MM.1S (cell line): ENCODE measurements at regions not wholly inside any gene's neighbourhood (a gene's known extent, or its start where the extent isn't known, plus 50 kb on each side); places are given as distances from the start of the nearest gene placed in this dataset.

Experiments
- DNase-seq: peaks from one replicate; pipeline ENCODE4 v3.0.0-alpha.2; 2015
- H2AFZ ChIP-seq: fragments of 300-600 bp; sonication (generic); 2 replicates; pipeline ENCODE4 v1.6.0; 2016; ENCODE audit warnings: antibody characterized with exemption, low read length
- H3F3A ChIP-seq: fragments of 300-600 bp; sonication (generic); 2 replicates; pipeline ENCODE4 v1.6.1; 2016; ENCODE audit warnings: mild to moderate bottlenecking, antibody characterized with exemption, low read length, moderate library complexity, mixed read lengths; ENCODE audit not compliant: insufficient read depth
- H3K27ac ChIP-seq: fragments of 300-600 bp; sonication (generic); 2 replicates; pipeline ENCODE4 v1.5.1; 2016; ENCODE audit warnings: mild to moderate bottlenecking, low read length
- H3K27me3 ChIP-seq: fragments of 300-600 bp; sonication (generic); replicated peaks from 2 replicates; pipeline ENCODE4 v1.6.0; 2016; ENCODE audit warnings: low read length; ENCODE audit not compliant: insufficient read depth
- H3K36me3 ChIP-seq: fragments of 300-600 bp; sonication (generic); replicated peaks from 2 replicates; pipeline ENCODE4 v1.6.1; 2016; ENCODE audit warnings: mild to moderate bottlenecking, low read length, mixed read lengths; ENCODE audit not compliant: insufficient read depth
- H3K4me1 ChIP-seq: fragments of 300-600 bp; sonication (generic); 2 replicates; pipeline ENCODE4 v1.6.1; 2016; ENCODE audit warnings: low read length, mixed read lengths
- H3K4me2 ChIP-seq: fragments of 300-600 bp; sonication (generic); 2 replicates; pipeline ENCODE4 v1.6.0; 2016; ENCODE audit warnings: low read depth, low read length
- H3K4me3 ChIP-seq: fragments of 300-600 bp; sonication (generic); 2 replicates; pipeline ENCODE4 v1.5.1; 2016; ENCODE audit warnings: low read length, mixed read lengths
- H3K79me2 ChIP-seq: fragments of 300-600 bp; sonication (generic); 2 replicates; pipeline ENCODE4 v1.6.1; 2016; ENCODE audit warnings: mixed run types, low read length, mixed read lengths
- H3K9ac ChIP-seq: fragments of 300-600 bp; sonication (generic); 2 replicates; pipeline ENCODE4 v1.6.1; 2016; ENCODE audit warnings: low read length, mixed read lengths
- H3K9me2 ChIP-seq: fragments of 300-600 bp; sonication (generic); replicated peaks from 2 replicates; pipeline ENCODE4 v1.6.1; 2016; ENCODE audit warnings: mild to moderate bottlenecking, low read length, mixed read lengths; ENCODE audit not compliant: insufficient read depth
- H3K9me3 ChIP-seq: fragments of 300-600 bp; sonication (generic); replicated peaks from 2 replicates; pipeline ENCODE4 v1.6.1; 2016; ENCODE audit warnings: mild to moderate bottlenecking, low read length, mixed read lengths; ENCODE audit not compliant: insufficient read depth
- H4K20me1 ChIP-seq: fragments of 300-600 bp; sonication (generic); 2 replicates; pipeline ENCODE4 v1.6.1; 2016; ENCODE audit warnings: mild to moderate bottlenecking, low read length, moderate library complexity, mixed read lengths; ENCODE audit not compliant: insufficient read depth
- EZH2 ChIP-seq: fragments of 300-600 bp; sonication (generic); optimal IDR thresholded peaks from 2 replicates; pipeline ENCODE3; 2017; ENCODE audit warnings: low read depth, mild to moderate bottlenecking, antibody characterized with exemption, low read length, mixed read lengths
- EZH2phosphoT487 ChIP-seq: fragments of 300-600 bp; sonication (generic); IDR thresholded peaks from 2 replicates; pipeline ENCODE4 v1.6.1; 2018; ENCODE audit warnings: antibody characterized with exemption, low read length
- TF ChIP-seq, protein P1 (sequence below): fragments of 300-600 bp; sonication (generic); IDR thresholded peaks from 2 replicates; pipeline ENCODE4 v1.5.1; 2016; ENCODE audit warnings: antibody characterized with exemption, low read length, mixed read lengths

DNA sequence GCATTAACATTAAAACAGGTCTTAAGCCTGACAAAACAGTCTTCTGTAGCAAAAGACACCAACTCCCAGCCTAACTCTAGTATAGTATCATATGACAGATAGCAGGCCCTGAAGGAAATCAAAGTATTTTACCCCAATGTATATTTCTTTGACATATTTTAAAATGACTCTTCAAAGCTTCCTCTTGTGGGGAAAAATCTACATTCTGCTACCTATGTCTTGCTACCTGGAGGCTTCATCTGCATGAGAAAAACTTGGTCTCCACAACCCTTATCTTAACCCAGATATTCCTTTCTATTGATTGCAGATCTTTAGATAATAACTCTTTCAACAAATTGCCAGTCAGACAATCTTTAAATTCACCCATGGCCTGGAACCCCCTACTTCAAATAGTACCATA, 1620.4 kb downstream of the PCDH7 start:
- Histone ChIP-seq H3K4me2 (no peak overlapping the region), H3K9ac (no peak overlapping the region), H4K20me1 (no peaks in the 10 kb centered on the region), H3K36me3 (no peaks in the 10 kb centered on the region), H3K9me3 (no peaks in the 10 kb centered on the region), H2AFZ (no peak overlapping the region), H3K4me3 (no peak overlapping the region), H3K27me3 (no peaks in the 10 kb centered on the region), H3F3A (no peaks in the 10 kb centered on the region), H3K4me1 (no peaks in the 10 kb centered on the region), H3K9me2 (no peaks in the 10 kb centered on the region), H3K79me2 (no peaks in the 10 kb centered on the region), H3K27ac (no peak overlapping the region)
- TF ChIP-seq EZH2phosphoT487: no peak
- TF ChIP-seq, protein P1, sequence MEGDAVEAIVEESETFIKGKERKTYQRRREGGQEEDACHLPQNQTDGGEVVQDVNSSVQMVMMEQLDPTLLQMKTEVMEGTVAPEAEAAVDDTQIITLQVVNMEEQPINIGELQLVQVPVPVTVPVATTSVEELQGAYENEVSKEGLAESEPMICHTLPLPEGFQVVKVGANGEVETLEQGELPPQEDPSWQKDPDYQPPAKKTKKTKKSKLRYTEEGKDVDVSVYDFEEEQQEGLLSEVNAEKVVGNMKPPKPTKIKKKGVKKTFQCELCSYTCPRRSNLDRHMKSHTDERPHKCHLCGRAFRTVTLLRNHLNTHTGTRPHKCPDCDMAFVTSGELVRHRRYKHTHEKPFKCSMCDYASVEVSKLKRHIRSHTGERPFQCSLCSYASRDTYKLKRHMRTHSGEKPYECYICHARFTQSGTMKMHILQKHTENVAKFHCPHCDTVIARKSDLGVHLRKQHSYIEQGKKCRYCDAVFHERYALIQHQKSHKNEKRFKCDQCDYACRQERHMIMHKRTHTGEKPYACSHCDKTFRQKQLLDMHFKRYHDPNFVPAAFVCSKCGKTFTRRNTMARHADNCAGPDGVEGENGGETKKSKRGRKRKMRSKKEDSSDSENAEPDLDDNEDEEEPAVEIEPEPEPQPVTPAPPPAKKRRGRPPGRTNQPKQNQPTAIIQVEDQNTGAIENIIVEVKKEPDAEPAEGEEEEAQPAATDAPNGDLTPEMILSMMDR: no peak
- TF ChIP-seq EZH2: no peak
- DNase-seq: no peak

DNA sequence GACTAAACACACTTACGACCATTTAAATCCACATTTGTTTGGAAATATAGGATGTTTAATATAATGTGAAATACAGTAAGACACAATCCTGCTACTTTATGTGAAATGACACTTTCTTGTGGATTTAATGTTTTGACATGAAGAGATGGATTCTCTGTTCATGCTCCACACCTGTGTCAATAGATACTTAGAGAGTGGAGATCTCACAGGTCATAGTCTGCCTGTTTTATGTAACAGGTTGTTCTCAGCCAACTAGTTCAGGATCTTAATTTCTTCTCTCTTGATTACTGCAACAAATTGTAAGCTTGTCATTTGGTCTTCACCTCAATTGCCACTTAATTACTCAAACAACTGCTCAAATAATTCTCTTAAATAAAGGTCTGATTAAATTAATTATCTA, 1621.2 kb downstream of the PCDH7 start:
- Histone ChIP-seq H3K9me3 (no peaks in the 10 kb centered on the region), H3K4me2 (no peak overlapping the region), H3K4me3 (no peak overlapping the region), H4K20me1 (no peaks in the 10 kb centered on the region), H3K79me2 (no peaks in the 10 kb centered on the region), H3K9ac (no peak overlapping the region), H3K27ac (no peak overlapping the region), H2AFZ (no peak overlapping the region), H3K4me1 (no peaks in the 10 kb centered on the region), H3K36me3 (no peaks in the 10 kb centered on the region), H3K27me3 (no peaks in the 10 kb centered on the region), H3K9me2 (no peaks in the 10 kb centered on the region), H3F3A (no peaks in the 10 kb centered on the region)
- no peak for TF ChIP-seq EZH2phosphoT487
- no peak for TF ChIP-seq EZH2
- TF ChIP-seq, protein P1: no peak
- no peak for DNase-seq

DNA sequence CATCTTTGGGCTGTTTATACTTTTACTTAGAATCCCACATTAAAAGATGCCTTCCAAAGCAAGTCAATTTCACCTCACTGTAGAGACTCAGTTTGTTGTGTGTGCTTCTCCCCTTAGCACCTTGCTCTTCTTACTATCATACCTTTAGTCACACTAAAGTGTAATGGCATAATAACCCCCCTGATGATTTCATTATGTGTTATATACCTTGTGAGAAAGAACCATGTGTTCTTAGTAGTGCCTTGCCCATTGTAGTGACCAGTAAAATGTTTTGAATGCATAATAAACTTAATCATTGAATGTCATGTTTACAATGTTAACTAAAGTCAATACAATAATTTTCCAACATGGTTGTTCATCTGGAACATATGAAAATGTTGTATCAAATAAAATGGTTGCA, 1621.9 kb downstream of the PCDH7 start:
- Histone ChIP-seq H3K36me3 (no peaks in the 10 kb centered on the region), H3K9me2 (no peaks in the 10 kb centered on the region), H3K4me2 (no peak overlapping the region), H3K4me1 (no peaks in the 10 kb centered on the region), H3K9ac (no peak overlapping the region), H2AFZ (no peak overlapping the region), H3K27ac (no peak overlapping the region), H3K79me2 (no peaks in the 10 kb centered on the region), H3K9me3 (no peaks in the 10 kb centered on the region), H4K20me1 (no peaks in the 10 kb centered on the region), H3K27me3 (no peaks in the 10 kb centered on the region), H3F3A (no peaks in the 10 kb centered on the region), H3K4me3 (no peak overlapping the region)
- TF ChIP-seq EZH2phosphoT487: no peak
- TF ChIP-seq, protein P1: no peak
- TF ChIP-seq EZH2: no peak
- DNase-seq: no peak
